HepG2 (cell line): ENCODE measurements at regions not wholly inside any gene's neighbourhood (a gene's known extent, or its start where the extent isn't known, plus 50 kb on each side); places are given as distances from the start of the nearest gene placed in this dataset.

Experiments
- ARNT ChIP-seq: fragments of 450-650 bp; IDR thresholded peaks from 2 replicates; pipeline ENCODE4 v1.6.1; 2017
- BCL6 ChIP-seq: IDR thresholded peaks from 2 replicates; pipeline ENCODE4 v1.6.1; 2016; ENCODE audit warnings: missing genetic modification reagents, missing compliant biosample characterization
- SMC3 ChIP-seq: IDR thresholded peaks from 2 replicates; pipeline ENCODE4 v1.6.1; 2011; ENCODE audit warnings: low read length, improper control_type of control experiment
- TBP ChIP-seq: sonication (generic); formaldehyde crosslinking; IDR thresholded peaks from 2 replicates; pipeline ENCODE4 v1.5.0; 2020; ENCODE audit warnings: missing genetic modification reagents
- TCF7 ChIP-seq: sonication (generic); IDR thresholded peaks from 2 replicates; pipeline ENCODE4 v1.6.1; 2016; ENCODE audit warnings: antibody characterized with exemption, low read depth
- U2AF2 ChIP-seq: fragments of 200-400 bp; formaldehyde crosslinking; IDR thresholded peaks from 2 replicates; pipeline ENCODE4 v1.6.1; 2017; ENCODE audit warnings: low read depth, mild to moderate bottlenecking, low read length
- ZNF207 ChIP-seq: fragments of 450-650 bp; IDR thresholded peaks from 2 replicates; pipeline ENCODE4 v1.6.1; 2016; ENCODE audit warnings: antibody characterized with exemption, borderline replicate concordance
- ZNF230 ChIP-seq: sonication (generic); formaldehyde crosslinking; IDR thresholded peaks from 2 replicates; pipeline ENCODE4 v1.4.0; 2020; ENCODE audit warnings: mild to moderate bottlenecking, missing genetic modification reagents
- ZNF615 ChIP-seq: sonication (generic); formaldehyde crosslinking; IDR thresholded peaks from 2 replicates; pipeline ENCODE4 v1.5.0; 2020; ENCODE audit warnings: mild to moderate bottlenecking, missing genetic modification reagents, borderline replicate concordance
- ZNF788 ChIP-seq: sonication (generic); formaldehyde crosslinking; IDR thresholded peaks from 2 replicates; pipeline ENCODE4 v1.5.0; 2020; ENCODE audit warnings: mild to moderate bottlenecking, missing genetic modification reagents, borderline replicate concordance

GRCh38 chr7:113404245-113404644, 285.9 kb upstream of the SMIM30 start:
- no peak for TF ChIP-seq TBP (CRISPR knock-in tag)
- no peak for TF ChIP-seq ARNT
- no peak for TF ChIP-seq ZNF615 (CRISPR knock-in tag)
- no peak for TF ChIP-seq BCL6
- no peak for TF ChIP-seq SMC3
- no peak for TF ChIP-seq ZNF230
- TF ChIP-seq ZNF207: no peak
- TF ChIP-seq ZNF788 (CRISPR knock-in tag): no peak
- TF ChIP-seq TCF7: no peak
- no peak for TF ChIP-seq U2AF2
